Epithelial cell of prostate (primary cell): ENCODE measurements at regions not wholly inside any gene's neighbourhood (a gene's known extent, or its start where the extent isn't known, plus 50 kb on each side); places are given as distances from the start of the nearest gene placed in this dataset.
A peak's percentile ranks its signal among the peaks of the same experiment; 100 is the strongest.

Experiments
- DNase-seq: peaks from one replicate; pipeline ENCODE4 v3.0.0-alpha.2; 2011; ENCODE audit warnings: low read depth, low spot score
- H3K27ac ChIP-seq: fragments of 450-650 bp; 2 replicates; pipeline ENCODE4 v1.5.1; 2017; ENCODE audit warnings: mild to moderate bottlenecking

DNA sequence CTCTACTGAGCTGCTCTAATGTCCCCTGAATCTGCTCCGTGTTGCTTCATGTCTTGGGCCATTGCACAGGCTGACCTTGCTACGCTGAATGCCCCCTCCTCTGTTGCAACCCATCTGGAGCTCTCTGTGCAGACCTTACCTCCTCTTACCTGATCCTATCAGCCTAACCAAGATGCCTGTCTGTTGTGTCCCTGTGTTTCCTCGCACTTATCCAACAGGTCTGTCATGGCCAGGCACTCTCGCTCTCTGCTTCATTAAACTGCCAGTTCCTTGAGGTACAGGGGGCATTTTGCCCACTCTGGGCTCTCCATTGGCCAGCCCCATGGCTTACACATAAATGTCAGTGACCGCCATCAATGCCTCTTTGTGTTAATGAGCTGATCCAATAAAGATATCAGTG, 277.7 kb upstream of the TSHZ3 start:
- DNase-seq: no peak
- H3K27ac ChIP-seq: no peak overlapping the region

DNA sequence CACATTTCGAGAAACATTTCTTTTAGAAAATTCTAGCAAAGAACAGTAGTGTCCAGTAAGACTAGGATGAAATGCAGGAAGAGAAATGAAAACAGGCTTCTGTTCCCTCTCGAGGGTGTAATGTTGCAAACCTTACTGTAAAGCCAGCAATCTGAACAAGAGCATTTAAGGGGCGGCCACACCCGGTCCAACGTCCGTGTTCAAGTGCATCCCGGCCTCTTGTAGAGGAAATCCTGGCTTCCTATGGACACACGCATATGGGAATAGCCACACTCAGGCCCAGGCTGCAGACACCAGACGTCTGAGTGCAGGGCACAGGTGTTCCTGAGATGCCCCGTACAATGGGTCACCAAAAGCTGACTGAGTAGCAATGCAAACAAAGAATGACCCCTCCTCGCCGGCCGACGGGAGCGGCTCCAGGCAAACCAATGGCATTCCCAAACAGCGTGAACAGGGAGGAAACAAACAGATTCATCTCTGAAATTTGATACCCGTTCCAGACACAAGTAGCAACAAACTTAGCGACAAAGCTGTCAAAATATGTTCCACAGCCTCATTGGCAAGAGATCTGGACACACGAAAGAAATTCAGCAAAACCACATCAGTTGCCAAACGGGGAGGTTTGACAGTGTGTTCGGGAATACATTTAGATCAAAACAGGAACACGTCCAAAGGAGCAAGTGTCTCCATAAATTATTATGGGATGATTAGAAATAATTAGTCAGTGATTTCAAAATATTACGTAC, 278.6 kb upstream of the TSHZ3 start:
- DNase-seq: no peak
- H3K27ac ChIP-seq: no peak overlapping the region

DNA sequence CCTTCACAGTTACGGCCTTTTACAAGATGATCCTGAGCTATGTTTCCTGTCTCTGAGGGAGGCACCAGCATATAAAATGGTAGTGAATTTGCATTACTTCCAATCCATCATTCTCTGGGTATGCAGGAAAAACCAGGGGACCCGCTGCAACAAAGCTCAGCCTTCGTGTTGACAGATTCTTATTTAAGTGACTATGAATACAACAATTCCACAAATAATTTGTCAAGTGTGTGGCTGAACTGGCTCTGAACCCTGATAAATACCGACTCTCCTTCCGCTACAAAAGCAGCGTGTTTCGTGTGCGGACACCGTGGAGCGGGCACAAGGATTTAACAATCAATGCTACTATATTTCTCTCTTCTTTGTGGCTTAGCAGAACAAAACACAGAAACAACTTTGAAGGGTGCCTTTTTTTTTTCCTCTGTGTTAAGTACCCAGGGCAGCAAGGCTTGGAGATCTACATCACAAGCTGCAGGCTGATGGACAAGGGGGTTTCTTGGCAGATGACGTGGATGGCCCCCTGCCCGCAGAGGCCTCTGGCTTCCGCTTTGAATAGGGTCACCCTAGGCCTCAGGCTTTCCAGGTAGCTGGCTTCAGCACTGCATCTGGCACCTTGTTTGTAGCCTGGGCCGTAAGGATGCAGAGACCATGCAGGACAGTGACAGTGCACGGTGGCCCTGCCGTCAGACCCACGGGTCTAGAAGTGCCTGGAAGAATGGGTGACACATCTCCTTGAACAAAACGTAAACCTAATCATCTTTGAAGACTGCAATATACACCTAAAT, 280.5 kb upstream of the TSHZ3 start:
- no peak for DNase-seq
- H3K27ac ChIP-seq: no peak overlapping the region

DNA sequence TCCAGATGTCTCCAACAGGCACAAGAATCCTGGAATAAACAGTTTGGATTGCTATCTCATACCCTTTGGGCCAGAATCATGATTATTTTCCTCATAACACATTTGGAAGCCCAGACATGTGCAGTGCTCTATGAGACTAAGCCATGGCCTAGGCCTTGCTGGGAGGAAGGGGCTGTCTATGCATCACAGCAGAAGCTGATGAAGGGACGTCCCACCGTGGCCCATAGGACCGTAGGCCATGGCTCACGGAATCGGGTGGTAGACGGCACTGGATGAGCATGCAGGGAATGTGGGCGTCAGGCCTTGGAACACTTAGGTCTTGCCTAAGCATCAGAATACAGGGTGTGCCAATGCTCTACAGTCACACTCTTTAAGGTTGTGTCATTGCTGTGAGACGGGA, 283.8 kb upstream of the TSHZ3 start:
- no peak overlapping the region for H3K27ac ChIP-seq

DNA sequence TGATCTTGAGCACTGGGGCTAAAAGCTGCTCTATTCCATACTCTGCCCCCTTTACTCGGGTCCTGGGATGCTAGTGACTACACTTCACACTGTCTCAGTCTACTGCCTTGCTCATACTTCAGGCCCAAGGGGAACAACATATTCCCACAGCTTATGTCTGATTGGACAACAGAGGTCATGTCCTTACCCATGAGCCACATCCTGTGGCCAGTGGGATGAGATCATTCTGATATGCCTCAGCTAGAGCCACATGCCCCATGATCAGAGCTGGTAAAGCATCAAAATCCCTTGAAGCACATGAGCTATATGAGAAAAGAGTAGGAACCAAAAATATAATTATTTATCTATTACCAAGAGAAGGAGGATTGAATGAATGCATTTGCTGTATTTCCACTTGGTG, 290.1 kb upstream of the TSHZ3 start:
- DNase-seq: no peak
- H3K27ac ChIP-seq: no peak overlapping the region

More for the DNA sequence above, 283.8 kb upstream of the TSHZ3 start:
- DNase-seq: no peak

DNA sequence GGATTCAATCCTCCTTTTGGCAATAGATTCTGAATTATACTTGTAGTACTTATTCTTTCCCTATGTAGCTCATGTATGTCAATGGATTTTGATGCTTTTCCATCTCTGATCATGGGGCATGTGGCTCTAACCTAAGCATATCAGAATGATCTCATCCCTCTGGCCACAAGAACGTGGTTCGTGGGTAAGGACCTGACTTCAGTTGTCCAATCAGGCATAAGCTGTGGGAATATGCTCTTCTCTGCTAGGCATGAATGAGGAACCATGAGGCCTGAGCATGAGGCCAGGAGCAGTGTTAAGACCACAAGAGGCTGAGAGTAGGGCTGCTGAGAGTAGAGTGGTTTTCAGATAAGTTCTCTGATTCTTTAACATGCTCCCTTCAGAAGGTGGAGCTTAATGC, 292.4 kb upstream of the TSHZ3 start:
- DNase-seq: no peak
- no peak overlapping the region for H3K27ac ChIP-seq

DNA sequence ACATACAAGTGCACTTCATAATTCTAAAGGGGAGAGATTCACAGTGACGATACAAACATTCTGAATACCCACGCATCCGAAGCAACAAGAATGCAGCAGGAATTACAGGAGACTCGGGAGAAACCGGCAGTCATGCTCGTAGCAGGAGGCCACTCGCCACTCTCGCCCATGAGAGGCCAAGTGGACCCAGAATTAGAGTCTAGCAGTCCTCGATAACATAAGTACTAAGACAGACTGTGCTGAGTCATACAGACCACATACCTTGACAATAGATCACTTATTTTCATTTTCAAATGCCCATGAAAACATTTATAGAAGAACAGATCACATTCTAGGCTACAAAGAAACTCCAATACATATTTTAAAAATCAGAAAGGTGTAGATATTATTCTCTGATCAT, 299.1 kb upstream of the TSHZ3 start:
- DNase-seq: no peak
- H3K27ac ChIP-seq: no peak overlapping the region

DNA sequence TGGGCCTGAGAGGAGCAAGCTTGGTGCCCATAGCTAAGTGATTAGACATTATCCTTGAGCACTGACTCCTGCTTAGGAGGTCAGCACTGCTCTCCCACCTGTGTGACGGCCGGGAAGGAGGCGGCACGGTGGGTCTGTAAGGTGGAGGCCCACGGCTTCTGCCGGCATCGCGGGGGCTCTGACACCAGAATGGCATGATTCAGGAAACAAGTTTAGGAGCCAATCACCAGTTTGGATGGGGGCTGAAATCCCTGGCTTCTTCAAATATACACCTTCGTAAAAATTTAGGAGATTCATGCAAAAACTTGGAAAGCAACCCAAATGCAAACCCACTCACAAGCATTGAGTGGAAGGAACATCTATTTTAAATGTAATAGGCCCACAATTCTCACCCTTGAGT, 307.3 kb upstream of the TSHZ3 start:
- no peak for DNase-seq
- H3K27ac ChIP-seq: no peak overlapping the region

DNA sequence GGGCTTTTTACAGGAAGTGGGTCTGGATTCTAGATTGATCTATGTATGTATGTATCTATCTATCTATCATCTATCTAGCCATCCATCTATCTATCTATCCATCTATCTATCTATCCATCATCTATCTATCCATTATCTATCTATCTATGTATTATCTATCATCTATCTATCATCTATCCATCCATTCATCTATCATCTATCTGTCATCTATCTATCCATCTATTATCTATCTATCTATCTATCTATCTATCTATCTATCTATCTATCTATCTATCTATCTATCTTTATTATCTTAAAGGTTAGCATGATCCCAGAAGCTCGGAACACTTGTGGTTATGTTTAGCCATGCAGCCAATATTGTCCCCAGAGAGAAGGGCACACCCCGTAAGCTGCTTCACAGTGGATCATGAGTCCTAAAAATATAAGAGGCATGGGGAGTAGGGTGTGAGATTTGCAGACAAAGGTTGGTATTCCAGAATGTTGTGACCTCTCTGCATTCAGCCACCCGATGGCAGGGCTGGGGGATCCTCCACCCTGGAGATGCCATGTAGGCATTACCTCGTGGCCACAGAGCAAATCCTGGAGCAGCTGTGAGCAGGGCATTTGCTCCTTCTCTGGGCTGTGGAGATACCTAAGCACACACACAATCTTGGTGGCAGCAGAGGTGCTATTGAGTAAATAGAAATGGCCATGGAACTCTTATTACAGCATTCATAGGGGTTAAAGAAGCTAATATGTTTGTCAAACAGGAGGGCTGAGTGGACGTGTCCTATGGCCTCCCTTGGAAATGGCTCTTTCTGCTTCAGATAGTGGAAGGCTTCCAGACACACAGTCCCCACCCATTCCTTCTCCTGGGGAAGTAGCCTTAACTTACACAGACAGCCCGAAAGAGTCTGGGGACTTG, 310.0 kb upstream of the TSHZ3 start:
- no peak overlapping the region for H3K27ac ChIP-seq
- DNase-seq: no peak

DNA sequence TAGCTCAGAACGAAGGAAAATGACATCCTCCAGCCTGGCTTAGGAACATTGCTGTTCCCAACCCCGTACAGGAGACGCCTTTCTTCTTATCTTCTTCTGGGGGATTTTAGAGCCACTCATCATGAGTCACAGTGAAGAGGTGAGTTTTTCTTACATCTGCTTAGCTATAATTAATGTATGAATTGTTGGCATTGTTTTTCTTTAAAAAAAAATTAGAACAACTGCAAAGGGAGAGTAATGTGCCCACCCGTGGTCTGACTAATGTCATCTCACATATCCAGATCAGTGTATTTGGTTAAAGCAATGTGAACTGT, 310.6 kb upstream of the TSHZ3 start:
- no peak overlapping the region for H3K27ac ChIP-seq
- no peak for DNase-seq

DNA sequence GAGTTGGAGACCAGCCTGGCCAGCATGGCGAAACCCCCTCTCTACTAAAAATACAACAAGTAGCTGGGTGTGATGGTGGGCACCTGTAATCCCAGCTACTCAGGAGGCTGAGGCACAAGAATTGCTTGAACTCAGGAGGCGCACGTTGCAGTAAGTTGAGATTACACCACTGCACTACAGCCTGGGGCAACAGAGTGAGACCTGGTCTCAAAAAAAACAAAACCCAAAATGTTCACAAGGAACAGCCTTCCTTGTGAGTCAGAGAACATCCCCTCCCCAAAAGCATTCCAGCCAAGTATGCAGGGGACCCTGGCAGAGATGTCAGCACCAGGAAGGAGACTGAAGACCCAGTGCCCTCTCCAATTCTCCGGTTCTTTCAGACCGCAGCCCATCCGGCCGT, 314.9 kb upstream of the TSHZ3 start:
- no peak overlapping the region for H3K27ac ChIP-seq
- DNase-seq: no peak

DNA sequence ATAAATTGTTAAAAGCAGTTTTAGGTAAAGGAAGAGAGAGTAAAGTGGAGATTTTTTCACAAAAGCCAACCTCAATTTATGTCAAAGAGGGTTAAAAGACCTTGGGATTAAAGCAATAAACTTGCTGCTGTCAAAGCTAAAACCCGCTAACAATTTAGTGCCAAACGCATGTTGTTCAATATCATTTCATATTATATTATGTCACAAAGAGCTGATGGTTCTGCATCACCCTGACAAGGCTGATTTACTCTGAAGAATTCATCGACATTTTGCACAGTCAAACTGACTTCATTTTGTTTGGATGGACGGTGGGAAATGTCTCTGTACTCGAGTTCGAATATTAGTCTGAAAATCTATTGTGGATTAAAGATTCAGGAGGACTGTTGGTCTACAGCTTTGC, 315.8 kb upstream of the TSHZ3 start:
- no peak for DNase-seq
- H3K27ac ChIP-seq: no peak overlapping the region

DNA sequence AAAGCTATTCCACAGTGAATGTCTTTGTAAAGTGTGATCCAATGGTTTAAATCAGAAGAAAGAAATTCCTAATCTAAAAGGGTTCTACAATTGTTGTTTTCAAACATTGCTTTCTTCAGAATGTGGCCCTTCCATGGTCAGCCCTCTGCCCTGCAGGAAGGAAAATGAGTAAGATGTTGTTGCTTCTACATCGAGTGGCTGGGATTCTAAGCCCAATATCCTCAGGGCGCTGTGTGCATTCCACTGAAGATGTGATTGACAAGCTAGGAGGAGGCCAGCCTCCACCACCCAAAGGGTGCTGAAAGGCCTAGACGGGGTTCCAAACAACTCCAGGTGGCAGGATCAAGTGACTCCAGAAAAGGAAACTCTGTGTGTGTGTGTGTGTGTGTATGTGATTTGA, 316.9 kb upstream of the TSHZ3 start:
- no peak for DNase-seq
- no peak overlapping the region for H3K27ac ChIP-seq

DNA sequence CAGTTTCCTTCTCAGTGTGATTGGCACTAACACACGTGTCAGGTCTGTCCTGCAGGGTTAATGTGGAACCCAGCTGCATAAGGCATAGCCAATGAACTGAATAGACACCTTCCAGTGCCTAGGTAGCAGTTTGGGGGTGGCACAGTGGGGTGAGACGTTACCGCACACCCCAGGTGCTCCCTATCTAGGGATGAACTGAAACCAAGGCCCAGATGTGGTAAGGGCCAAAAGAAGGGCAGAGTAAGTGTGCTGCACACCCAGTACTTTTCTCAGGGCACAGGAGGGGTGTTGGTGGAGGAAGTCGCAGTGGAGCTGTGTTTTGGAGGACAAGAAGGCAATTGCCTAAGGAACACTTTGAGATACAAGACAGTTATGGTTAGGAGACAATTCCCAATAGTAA, 317.9 kb upstream of the TSHZ3 start:
- H3K27ac ChIP-seq: no peak overlapping the region
- DNase-seq: no peak

DNA sequence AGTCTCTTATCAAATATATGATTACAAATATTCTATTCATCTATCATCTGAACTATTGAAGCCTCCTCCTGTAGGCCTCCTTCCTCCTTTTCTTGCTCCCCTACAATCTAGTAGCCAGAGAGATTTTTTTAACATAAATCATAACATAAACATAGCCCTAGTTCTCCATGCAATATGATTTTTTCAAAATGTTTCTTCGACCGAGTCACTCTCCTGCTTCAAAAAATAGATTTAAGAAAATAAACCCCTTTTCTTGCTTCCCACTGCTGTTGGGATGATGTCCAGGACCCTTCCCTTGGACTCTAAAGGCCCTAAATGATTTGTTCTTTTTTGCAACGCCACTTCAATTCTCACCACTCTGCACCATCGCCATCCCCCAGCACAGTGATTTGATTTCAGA, 319.7 kb upstream of the TSHZ3 start:
- no peak overlapping the region for H3K27ac ChIP-seq
- no peak for DNase-seq

DNA sequence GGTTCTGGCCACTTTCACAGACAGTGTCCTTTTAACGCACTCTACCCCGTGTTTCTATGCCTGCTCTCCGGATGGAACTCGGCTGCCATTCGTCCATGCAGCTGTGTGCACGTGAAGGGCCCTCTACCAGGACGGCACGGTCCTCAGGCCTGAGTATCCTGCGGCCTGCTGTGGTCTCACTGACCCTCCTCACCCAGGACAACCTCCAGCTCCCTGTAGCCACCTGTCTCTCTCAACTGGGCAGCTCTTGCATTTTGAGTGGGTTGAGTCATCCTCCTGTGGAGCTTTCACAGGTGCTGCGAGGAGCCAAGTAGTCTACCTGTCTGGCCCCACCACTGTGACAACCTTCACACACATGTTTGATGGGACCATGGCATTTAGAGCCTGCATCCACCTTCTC, 321.7 kb upstream of the TSHZ3 start:
- no peak overlapping the region for H3K27ac ChIP-seq
- no peak for DNase-seq

DNA sequence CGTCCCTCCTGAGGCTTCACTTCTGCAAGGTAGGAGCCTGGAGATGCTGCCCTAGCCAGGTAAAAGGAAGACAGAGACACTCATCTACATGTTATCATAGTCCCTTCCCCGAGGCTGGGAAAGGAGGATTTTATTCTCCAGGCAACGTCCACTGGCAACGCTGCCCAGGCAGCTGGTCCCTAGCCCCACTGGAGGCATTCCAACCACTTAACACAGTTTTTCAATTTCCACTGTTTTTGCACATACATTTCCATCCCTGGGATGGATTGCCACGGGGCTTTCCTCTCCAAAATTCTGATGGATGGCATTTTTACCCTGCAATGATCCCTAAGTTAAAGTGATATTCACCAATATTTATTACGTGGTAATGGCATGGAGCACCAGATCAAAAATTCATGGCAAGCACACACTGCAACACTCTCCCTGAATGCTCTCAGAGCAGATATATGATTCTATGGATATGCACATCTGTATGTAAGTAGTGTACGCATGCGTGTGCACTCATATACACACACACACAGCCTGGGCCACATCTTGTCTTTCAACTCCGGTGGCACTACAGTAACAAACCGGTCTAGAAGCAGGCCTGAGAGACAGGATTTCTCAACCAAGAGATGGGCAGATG, 322.3 kb upstream of the TSHZ3 start:
- H3K27ac ChIP-seq: no peak overlapping the region
- no peak for DNase-seq

DNA sequence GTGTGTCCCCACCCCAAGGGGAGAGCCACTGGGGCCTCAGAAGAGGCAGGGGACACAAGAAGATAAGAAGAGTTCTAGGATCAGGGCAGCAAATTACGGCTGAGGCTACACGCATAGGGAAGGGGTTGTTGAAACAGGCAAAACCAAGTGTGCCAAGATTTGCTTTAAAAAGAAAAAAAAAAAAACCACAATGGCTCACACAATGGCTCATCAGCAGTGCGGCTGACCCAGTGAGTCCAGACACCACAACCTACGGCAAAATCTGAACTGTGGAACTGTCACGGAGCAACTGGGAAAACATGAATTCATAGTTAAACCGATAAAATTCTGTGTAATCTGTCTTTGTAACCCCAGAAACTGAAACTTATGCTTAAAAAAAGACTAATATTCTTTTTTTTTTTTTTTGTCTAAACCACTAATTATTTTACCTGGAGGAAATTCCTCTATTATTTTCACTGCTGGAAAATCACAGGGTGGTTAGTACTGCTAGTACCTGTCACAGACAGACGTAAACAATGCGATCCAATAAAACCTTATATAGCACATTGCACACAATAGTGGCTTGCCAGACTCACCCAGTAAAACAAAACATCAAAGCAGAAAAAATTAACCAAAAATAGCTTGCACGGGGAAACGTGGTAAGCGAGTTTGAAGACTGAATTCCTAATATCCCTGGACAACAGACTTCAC, 325.4 kb upstream of the TSHZ3 start:
- DNase-seq: no peak
- peak overlapping the region; percentile 20 for H3K27ac ChIP-seq

DNA sequence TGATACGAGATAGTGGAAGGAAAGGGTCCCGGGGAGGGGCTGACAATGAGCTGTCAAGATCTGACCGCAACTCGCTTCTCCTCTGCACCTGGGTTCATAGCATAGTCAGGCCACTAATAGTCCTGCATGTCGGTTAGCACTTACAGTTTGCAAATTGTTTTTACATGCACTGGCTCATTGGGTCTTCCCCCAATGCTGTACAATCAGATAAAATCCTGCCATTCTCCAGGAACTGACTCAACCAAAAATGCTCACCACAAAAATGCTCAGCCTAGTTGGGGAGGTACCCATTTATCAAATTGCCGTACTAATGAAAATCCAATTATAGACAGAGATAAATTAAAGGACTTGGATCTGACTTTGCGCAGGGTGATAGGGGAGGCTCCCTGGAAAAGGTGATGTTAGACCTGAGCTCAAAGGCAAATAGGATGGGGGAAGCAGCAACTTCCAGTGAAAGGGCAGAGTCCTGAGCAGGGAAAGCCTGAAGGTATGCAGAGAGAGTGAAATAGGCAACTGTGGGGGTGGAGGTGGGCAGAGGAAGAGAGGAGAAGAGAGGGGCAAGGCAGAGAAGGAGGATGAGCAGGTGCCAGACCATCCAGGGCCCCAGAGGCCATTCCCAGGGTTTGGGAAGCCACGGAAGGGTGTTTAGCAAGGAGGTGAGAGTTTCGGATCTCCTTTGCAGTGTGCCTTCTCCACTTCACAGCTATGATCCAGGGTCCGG, 326.1 kb upstream of the TSHZ3 start:
- peak overlapping the region; percentile 20 for H3K27ac ChIP-seq
- DNase-seq: peak; percentile 29
